Fibroblast of lung (primary cell): ENCODE measurements at regions not wholly inside any gene's neighbourhood (a gene's known extent, or its start where the extent isn't known, plus 50 kb on each side); places are given as distances from the start of the nearest gene placed in this dataset.

Source experiments
- DNase-seq, 2 donors: peaks; one replicate each; pipeline versions ENCODE4 v3.0.0 to v3.0.0-alpha.2; 2010; ENCODE audit warnings: low read depth in 2 of 2
- H2AFZ ChIP-seq: 2 replicates; pipeline ENCODE4 v1.5.1; 2012; ENCODE audit warnings: low read length, control low read depth, inconsistent platforms
- H3K27ac ChIP-seq: 2 replicates; pipeline ENCODE4 v1.5.1; 2011; ENCODE audit warnings: low read length, control low read depth; ENCODE audit not compliant: insufficient read depth
- H3K27me3 ChIP-seq: 2 replicates; pipeline ENCODE4 v1.5.1; 2011; ENCODE audit warnings: mild to moderate bottlenecking, low read length; ENCODE audit not compliant: control insufficient read depth, insufficient read depth
- H3K36me3 ChIP-seq: 2 replicates; pipeline ENCODE4 v1.5.1; 2011; ENCODE audit warnings: low read length; ENCODE audit not compliant: control insufficient read depth, insufficient read depth
- H3K4me1 ChIP-seq: 2 replicates; pipeline ENCODE4 v1.5.1; 2011; ENCODE audit warnings: low read length; ENCODE audit not compliant: control insufficient read depth, insufficient read depth; ENCODE audit errors: extremely low read depth
- H3K4me2 ChIP-seq: 2 replicates; pipeline ENCODE4 v1.5.1; 2011; ENCODE audit warnings: low read length, control low read depth; ENCODE audit not compliant: insufficient read depth; ENCODE audit errors: extremely low read depth
- H3K4me3 ChIP-seq, 4 experiments: fragments of 200-600 bp in 1 of 4; sonication (generic) in 1 of 4; replicated peaks in 1 of 4; 2 replicates each; pipeline ENCODE4 v1.5.1; 2011 to 2016; ENCODE audit warnings: low read length in 4 of 4, low read depth in 3 of 4, mild to moderate bottlenecking in 3 of 4, control low read depth in 2 of 4, inconsistent platforms in 1 of 4, mixed read lengths in 1 of 4; ENCODE audit not compliant: insufficient read depth in 1 of 4; ENCODE audit errors: control extremely low read depth in 1 of 4
- H3K79me2 ChIP-seq: 2 replicates; pipeline ENCODE4 v1.5.1; 2012; ENCODE audit warnings: mild to moderate bottlenecking, low read length, inconsistent platforms; ENCODE audit not compliant: control insufficient read depth, insufficient read depth
- H3K9ac ChIP-seq: 2 replicates; pipeline ENCODE4 v1.5.1; 2011; ENCODE audit warnings: mild to moderate bottlenecking, low read length, control low read depth; ENCODE audit not compliant: insufficient read depth
- H3K9me3 ChIP-seq: 2 replicates; pipeline ENCODE4 v1.5.1; 2012; ENCODE audit warnings: low read depth, low read length; ENCODE audit not compliant: control insufficient read depth, insufficient read depth
- H4K20me1 ChIP-seq: 2 replicates; pipeline ENCODE4 v1.5.1; 2011; ENCODE audit warnings: low read length; ENCODE audit not compliant: control insufficient read depth, insufficient read depth; ENCODE audit errors: extremely low read depth
- CTCF ChIP-seq, 2 donors: IDR thresholded peaks in 1 of 2; conservative IDR thresholded peaks in 1 of 2; 1 replicate in 1 of 2; 2 replicates in 1 of 2; pipeline ENCODE4 v1.5.1; 2011 to 2012; ENCODE audit warnings: low read length in 2 of 2, control low read depth in 1 of 2, inconsistent platforms in 1 of 2, low read depth in 1 of 2, mild to moderate bottlenecking in 1 of 2
- EZH2 ChIP-seq: IDR thresholded peaks from 2 replicates; pipeline ENCODE4 v1.5.1; 2012; ENCODE audit warnings: low read length, control low read depth, mild to moderate bottlenecking; ENCODE audit errors: missing control alignments

GRCh38 chr12:39010406-39010805 lies 105.0 kb upstream of the CPNE8 start:
- TF ChIP-seq EZH2 (no peak), CTCF (conservative IDR thresholded peaks at IDR 0.05 in 1 of 2, IDR thresholded peaks at IDR 0.05 in 1 of 2; ENCODE audit: low read depth in 1 of 2, low read length in 2 of 2) (no peak)
- Histone ChIP-seq H3K27ac (no peak overlapping the region), H3K4me1 (no peaks in the 10 kb centered on the region), H3K9me3 (no peaks in the 10 kb centered on the region), H3K27me3 (no peaks in the 10 kb centered on the region), H3K79me2 (no peaks in the 10 kb centered on the region), H4K20me1 (no peaks in the 10 kb centered on the region), H3K9ac (no peak overlapping the region), H3K4me2 (no peak overlapping the region), H3K4me3 (no peak overlapping the region), H2AFZ (no peak overlapping the region), H3K36me3 (no peaks in the 10 kb centered on the region)
- DNase-seq = no peak

- Histone ChIP-seq H3K9me3 (no peaks in the 10 kb centered on the region), H3K4me1 (no peaks in the 10 kb centered on the region), H3K27ac (no peak overlapping the region), H2AFZ (no peak overlapping the region), H3K36me3 (no peaks in the 10 kb centered on the region), H3K4me2 (no peak overlapping the region), H3K4me3 (no peak overlapping the region), H3K27me3 (no peaks in the 10 kb centered on the region), H3K9ac (no peak overlapping the region), H3K79me2 (no peaks in the 10 kb centered on the region), H4K20me1 (no peaks in the 10 kb centered on the region)
- TF ChIP-seq EZH2 (no peak), CTCF (conservative IDR thresholded peaks at IDR 0.05 in 1 of 2, IDR thresholded peaks at IDR 0.05 in 1 of 2; ENCODE audit: low read depth in 1 of 2, low read length in 2 of 2) (no peak)
- DNase-seq = peak in 1 of 2 donors; percentile 1
Observed at GRCh38 chr12:39007619-39008018, 102.2 kb upstream of the CPNE8 start.

GRCh38 chr12:39006286-39006685 lies 100.9 kb upstream of the CPNE8 start:
- Histone ChIP-seq H3K36me3 (no peaks in the 10 kb centered on the region), H2AFZ (no peak overlapping the region), H3K4me2 (no peak overlapping the region), H3K4me1 (no peaks in the 10 kb centered on the region), H3K27me3 (no peaks in the 10 kb centered on the region), H3K79me2 (no peaks in the 10 kb centered on the region), H3K4me3 (no peak overlapping the region), H3K9ac (no peak overlapping the region), H3K27ac (no peak overlapping the region), H3K9me3 (no peaks in the 10 kb centered on the region), H4K20me1 (no peaks in the 10 kb centered on the region)
- TF ChIP-seq CTCF (conservative IDR thresholded peaks at IDR 0.05 in 1 of 2, IDR thresholded peaks at IDR 0.05 in 1 of 2; ENCODE audit: low read depth in 1 of 2, low read length in 2 of 2) (no peak), EZH2 (no peak)
- DNase-seq = peak in 1 of 2 donors; percentile 70
